CD4-positive, alpha-beta T cell treated with Interleukin-21 for 1 hour (primary cell): ENCODE measurements at regions not wholly inside any gene's neighbourhood (a gene's known extent, or its start where the extent isn't known, plus 50 kb on each side); places are given as distances from the start of the nearest gene placed in this dataset.

Experiments used
- DNase-seq: peaks from one replicate; pipeline ENCODE4 v3.0.0-alpha.2; 2020

- no peak for DNase-seq
Measured at GRCh38 chr9:81244631-81245030, 444.7 kb downstream of the TLE1 start.

GRCh38 chr9:81242866-81243265 is 446.5 kb downstream of the TLE1 start:
- DNase-seq: no peak

GRCh38 chr9:81239388-81239787 is 450.0 kb downstream of the TLE1 start:
- no peak for DNase-seq

GRCh38 chr9:81237565-81238231 is 451.6 kb downstream of the TLE1 start:
- no peak for DNase-seq

- no peak for DNase-seq
Measured at GRCh38 chr9:81234924-81235610, 454.3 kb downstream of the TLE1 start.

GRCh38 chr9:81231011-81231410 is 458.3 kb downstream of the TLE1 start:
- no peak for DNase-seq

- DNase-seq: no peak
Measured at GRCh38 chr9:81227507-81228245, 461.7 kb downstream of the TLE1 start.

- no peak for DNase-seq
Measured at GRCh38 chr9:81225596-81225995, 463.8 kb downstream of the TLE1 start.

GRCh38 chr9:81224166-81225081 is 464.9 kb downstream of the TLE1 start:
- no peak for DNase-seq

- no peak for DNase-seq
Measured at GRCh38 chr9:81214975-81215374, 474.4 kb downstream of the TLE1 start.

- no peak for DNase-seq
Measured at GRCh38 chr9:81213456-81213855, 475.9 kb downstream of the TLE1 start.

GRCh38 chr9:81211741-81212140 is 477.6 kb downstream of the TLE1 start:
- DNase-seq: no peak

- DNase-seq: no peak
Measured at GRCh38 chr9:81207651-81208050, 481.7 kb downstream of the TLE1 start.

- no peak for DNase-seq
Measured at GRCh38 chr9:81202292-81202691, 487.1 kb downstream of the TLE1 start.

GRCh38 chr9:81195206-81195605 is 494.1 kb downstream of the TLE1 start:
- no peak for DNase-seq

GRCh38 chr9:81193362-81194339 is 495.7 kb downstream of the TLE1 start:
- no peak for DNase-seq

GRCh38 chr9:81191222-81191621 is 498.1 kb downstream of the TLE1 start:
- no peak for DNase-seq

GRCh38 chr9:81190659-81191058 is 498.7 kb downstream of the TLE1 start:
- DNase-seq: no peak

- no peak for DNase-seq
Measured at GRCh38 chr9:81183761-81184160, 505.6 kb downstream of the TLE1 start.

- DNase-seq: no peak
Measured at GRCh38 chr9:81182431-81182830, 506.9 kb downstream of the TLE1 start.

- DNase-seq: no peak
Measured at GRCh38 chr9:81174023-81174422, 515.3 kb downstream of the TLE1 start.

GRCh38 chr9:81171689-81172088 is 517.7 kb downstream of the TLE1 start:
- no peak for DNase-seq
